ENCODE measurements at regions not wholly inside any gene's neighbourhood (a gene's known extent, or its start where the extent isn't known, plus 50 kb on each side); places are given as distances from the start of the nearest gene placed in this dataset.

- Histone ChIP-seq H3K27ac (no peak overlapping the region), H3K4me1 (ENCODE audit: insufficient read depth) (no peaks in the 10 kb centered on the region), H3K4me2 (no peak overlapping the region), H3K79me2 (no peaks in the 10 kb centered on the region), H3K36me3 (replicated peaks; ENCODE audit: insufficient read depth, low read depth) (no peaks in the 10 kb centered on the region), H4K20me1 (ENCODE audit: insufficient read depth, poor library complexity, severe bottlenecking) (no peaks in the 10 kb centered on the region), H3K9me2 (replicated peaks; ENCODE audit: insufficient read depth) (no peaks in the 10 kb centered on the region), H3K4me3 (no peak overlapping the region), H3K9me3 (ENCODE audit: low read depth) (no peaks in the 10 kb centered on the region), H2AFZ (no peak overlapping the region), H3K27me3 (no peaks in the 10 kb centered on the region)
- peak; percentile 49 for DNase-seq (ENCODE audit: low spot score)
- 75% methylated on average over 12 of the region's 12 CpGs for WGBS (ENCODE audit: low lambda C conversion rate, missing lambda C conversion rate)
- TF ChIP-seq EZH2phosphoT487 (IDR thresholded peaks at IDR 0.05; ENCODE audit: low read depth, severe bottlenecking, unreplicated experiment) (no peak), EZH2 (IDR thresholded peaks at IDR 0.05; ENCODE audit: borderline replicate concordance) (no peak)
- TF ChIP-seq, protein P1, sequence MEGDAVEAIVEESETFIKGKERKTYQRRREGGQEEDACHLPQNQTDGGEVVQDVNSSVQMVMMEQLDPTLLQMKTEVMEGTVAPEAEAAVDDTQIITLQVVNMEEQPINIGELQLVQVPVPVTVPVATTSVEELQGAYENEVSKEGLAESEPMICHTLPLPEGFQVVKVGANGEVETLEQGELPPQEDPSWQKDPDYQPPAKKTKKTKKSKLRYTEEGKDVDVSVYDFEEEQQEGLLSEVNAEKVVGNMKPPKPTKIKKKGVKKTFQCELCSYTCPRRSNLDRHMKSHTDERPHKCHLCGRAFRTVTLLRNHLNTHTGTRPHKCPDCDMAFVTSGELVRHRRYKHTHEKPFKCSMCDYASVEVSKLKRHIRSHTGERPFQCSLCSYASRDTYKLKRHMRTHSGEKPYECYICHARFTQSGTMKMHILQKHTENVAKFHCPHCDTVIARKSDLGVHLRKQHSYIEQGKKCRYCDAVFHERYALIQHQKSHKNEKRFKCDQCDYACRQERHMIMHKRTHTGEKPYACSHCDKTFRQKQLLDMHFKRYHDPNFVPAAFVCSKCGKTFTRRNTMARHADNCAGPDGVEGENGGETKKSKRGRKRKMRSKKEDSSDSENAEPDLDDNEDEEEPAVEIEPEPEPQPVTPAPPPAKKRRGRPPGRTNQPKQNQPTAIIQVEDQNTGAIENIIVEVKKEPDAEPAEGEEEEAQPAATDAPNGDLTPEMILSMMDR (IDR thresholded peaks at IDR 0.05; ENCODE audit: poor library complexity): peak; percentile 53
These were observed 66.9 kb upstream of the GLIS3 start for GRCh38 chr9:4366591-4367330.

GRCh38 chr9:4365055-4365454 lies 65.2 kb upstream of the GLIS3 start:
- Histone ChIP-seq H3K4me2 (no peak overlapping the region), H3K27me3 (no peaks in the 10 kb centered on the region), H4K20me1 (ENCODE audit: insufficient read depth, poor library complexity, severe bottlenecking) (no peaks in the 10 kb centered on the region), H3K4me1 (ENCODE audit: insufficient read depth) (no peaks in the 10 kb centered on the region), H3K9me3 (ENCODE audit: low read depth) (no peaks in the 10 kb centered on the region), H3K79me2 (no peaks in the 10 kb centered on the region), H2AFZ (no peak overlapping the region), H3K9me2 (replicated peaks; ENCODE audit: insufficient read depth) (no peaks in the 10 kb centered on the region), H3K27ac (no peak overlapping the region), H3K36me3 (replicated peaks; ENCODE audit: insufficient read depth, low read depth) (no peaks in the 10 kb centered on the region), H3K4me3 (no peak overlapping the region)
- DNase-seq (ENCODE audit: low spot score): no peak
- 92% methylated on average over 4 of the region's 4 CpGs for WGBS (ENCODE audit: low lambda C conversion rate, missing lambda C conversion rate)
- TF ChIP-seq EZH2phosphoT487 (IDR thresholded peaks at IDR 0.05; ENCODE audit: low read depth, severe bottlenecking, unreplicated experiment) (no peak), EZH2 (IDR thresholded peaks at IDR 0.05; ENCODE audit: borderline replicate concordance) (no peak)
- TF ChIP-seq, protein P1 (IDR thresholded peaks at IDR 0.05; ENCODE audit: poor library complexity): no peak

DNA sequence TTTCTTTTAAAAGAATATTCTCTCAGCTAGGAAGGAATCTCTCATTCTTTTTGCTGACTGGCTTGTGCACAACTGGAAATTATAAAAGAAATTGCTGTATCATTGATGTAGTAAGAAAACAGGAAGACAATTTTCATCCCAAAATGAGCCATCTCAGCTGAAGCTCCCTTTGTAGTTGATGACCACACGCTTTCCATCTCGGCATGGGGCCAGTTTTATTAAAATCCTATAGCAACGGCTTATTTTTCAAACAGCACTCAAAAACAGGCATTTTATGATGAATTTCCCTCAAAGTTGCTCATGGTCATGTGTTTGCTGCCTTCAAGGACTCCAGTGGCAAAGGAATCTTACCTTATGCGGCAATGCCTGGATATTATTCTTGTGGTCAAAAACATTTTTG lies 62.4 kb upstream of the GLIS3 start:
- Histone ChIP-seq H3K4me3 (no peak overlapping the region), H3K4me2 (no peak overlapping the region), H3K9me3 (ENCODE audit: low read depth) (no peaks in the 10 kb centered on the region), H3K4me1 (ENCODE audit: insufficient read depth) (no peaks in the 10 kb centered on the region), H4K20me1 (ENCODE audit: insufficient read depth, poor library complexity, severe bottlenecking) (no peaks in the 10 kb centered on the region), H3K27ac (no peak overlapping the region), H3K9me2 (replicated peaks; ENCODE audit: insufficient read depth) (no peaks in the 10 kb centered on the region), H3K27me3 (no peaks in the 10 kb centered on the region), H3K79me2 (no peaks in the 10 kb centered on the region), H2AFZ (no peak overlapping the region), H3K36me3 (replicated peaks; ENCODE audit: insufficient read depth, low read depth) (no peaks in the 10 kb centered on the region)
- 95% methylated on average over 4 of the region's 4 CpGs for WGBS (ENCODE audit: low lambda C conversion rate, missing lambda C conversion rate)
- TF ChIP-seq EZH2phosphoT487 (IDR thresholded peaks at IDR 0.05; ENCODE audit: low read depth, severe bottlenecking, unreplicated experiment) (no peak), EZH2 (IDR thresholded peaks at IDR 0.05; ENCODE audit: borderline replicate concordance) (no peak)
- TF ChIP-seq, protein P1 (IDR thresholded peaks at IDR 0.05; ENCODE audit: poor library complexity): no peak
- DNase-seq (ENCODE audit: low spot score): no peak
